ENCODE measurements at regions not wholly inside any gene's neighbourhood (a gene's known extent, or its start where the extent isn't known, plus 50 kb on each side); places are given as distances from the start of the nearest gene placed in this dataset.

DNA sequence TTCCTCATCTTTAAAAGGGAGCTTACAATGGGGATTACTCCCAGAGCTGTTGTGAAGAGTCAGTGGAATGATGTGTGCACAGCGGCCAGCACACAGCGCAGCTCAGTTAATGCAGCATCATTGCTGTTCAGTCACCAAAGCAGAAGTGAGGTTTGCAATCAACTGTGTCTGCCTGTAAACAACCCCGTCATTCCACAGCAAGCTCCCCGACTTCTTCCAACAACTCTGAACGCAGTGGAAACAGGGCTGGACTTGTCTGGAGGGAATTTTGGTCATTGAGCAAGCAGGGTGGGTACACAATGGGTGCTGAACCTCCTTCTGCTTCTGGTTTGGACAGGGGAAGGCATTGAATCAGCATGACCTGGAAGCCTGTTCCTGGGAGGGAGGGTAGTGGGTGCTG, 347.4 kb downstream of the PTPRU start:
- no peak overlapping the region for H3K9ac ChIP-seq
- H2AFZ ChIP-seq (ENCODE audit: low read depth) = no peak overlapping the region
- H3K79me2 ChIP-seq (ENCODE audit: insufficient read depth, low read depth) = no peaks in the 10 kb centered on the region
- H3K27ac ChIP-seq = no peak overlapping the region
- H3K27me3 ChIP-seq (ENCODE audit: insufficient read depth, low read depth) = peaks cover 14% of the 10 kb centered on the region; the same call in 1 of the 2 replicates
- TF ChIP-seq CTCF (conservative IDR thresholded peaks at IDR 0.05; ENCODE audit: low read depth, low read length) = no peak
- H3K4me2 ChIP-seq = no peak overlapping the region
- no peaks in the 10 kb centered on the region for H4K20me1 ChIP-seq (ENCODE audit: insufficient read depth)
- no peaks in the 10 kb centered on the region for H3K4me1 ChIP-seq (ENCODE audit: low read depth, poor library complexity, severe bottlenecking)
- H3K4me3 ChIP-seq (IDR thresholded peaks at IDR 0.05; ENCODE audit: insufficient read depth, low read depth, low read length) = no peak overlapping the region
- H3K36me3 ChIP-seq (ENCODE audit: insufficient read depth) = no peaks in the 10 kb centered on the region

GRCh38 chr1:29581256-29581655, 344.9 kb downstream of the PTPRU start:
- no peak overlapping the region for H3K27ac ChIP-seq
- H3K9ac ChIP-seq = no peak overlapping the region
- TF ChIP-seq CTCF (conservative IDR thresholded peaks at IDR 0.05; ENCODE audit: low read depth, low read length) = no peak
- H3K27me3 ChIP-seq (ENCODE audit: insufficient read depth, low read depth) = peaks cover 15% of the 10 kb centered on the region; the same call in 1 of the 2 replicates
- H3K79me2 ChIP-seq (ENCODE audit: insufficient read depth, low read depth) = no peaks in the 10 kb centered on the region
- H2AFZ ChIP-seq (ENCODE audit: low read depth) = no peak overlapping the region
- no peaks in the 10 kb centered on the region for H4K20me1 ChIP-seq (ENCODE audit: insufficient read depth)
- H3K4me2 ChIP-seq = no peak overlapping the region
- H3K36me3 ChIP-seq (ENCODE audit: insufficient read depth) = no peaks in the 10 kb centered on the region
- no peak overlapping the region for H3K4me3 ChIP-seq (IDR thresholded peaks at IDR 0.05; ENCODE audit: insufficient read depth, low read depth, low read length)
- no peaks in the 10 kb centered on the region for H3K4me1 ChIP-seq (ENCODE audit: low read depth, poor library complexity, severe bottlenecking)

DNA sequence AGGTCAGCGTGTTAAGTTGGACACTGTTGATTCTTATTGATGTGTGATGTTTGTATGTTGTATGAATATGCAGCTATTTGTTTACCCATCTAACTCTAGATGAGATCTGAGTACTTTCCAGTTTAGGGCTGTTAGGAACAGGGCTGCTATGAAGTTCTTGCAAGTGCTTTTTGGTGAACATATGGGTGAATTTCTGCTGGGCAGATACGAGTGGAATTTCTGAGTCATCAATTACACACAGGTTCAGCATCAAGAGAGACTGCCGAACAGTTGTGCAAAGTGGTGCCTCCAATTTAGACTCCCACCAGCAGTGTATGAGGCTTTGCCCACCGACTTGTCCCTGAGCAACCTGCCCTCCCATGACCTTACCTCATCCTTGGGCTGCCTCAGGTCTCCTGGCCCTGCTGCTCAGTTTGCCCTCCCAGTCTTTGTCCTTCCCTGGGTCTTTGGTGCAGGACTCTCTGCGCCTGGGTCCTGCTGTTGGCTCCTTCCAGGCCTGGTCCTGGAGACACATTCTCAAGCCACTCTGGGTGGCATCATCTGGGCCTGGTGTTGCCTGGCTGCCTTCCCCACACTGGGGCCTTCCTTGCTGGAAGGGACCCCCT, 343.6 kb downstream of the PTPRU start:
- no peak for TF ChIP-seq CTCF (conservative IDR thresholded peaks at IDR 0.05; ENCODE audit: low read depth, low read length)
- Histone ChIP-seq H3K4me3 (IDR thresholded peaks at IDR 0.05; ENCODE audit: insufficient read depth, low read depth, low read length) (no peak overlapping the region), H3K4me1 (ENCODE audit: low read depth, poor library complexity, severe bottlenecking) (no peaks in the 10 kb centered on the region), H2AFZ (ENCODE audit: low read depth) (no peak overlapping the region), H3K27ac (no peak overlapping the region), H3K9ac (no peak overlapping the region), H3K27me3 (ENCODE audit: insufficient read depth, low read depth) (peaks cover 19% of the 10 kb centered on the region; the same call in 1 of the 2 replicates), H3K79me2 (ENCODE audit: insufficient read depth, low read depth) (no peaks in the 10 kb centered on the region), H3K4me2 (no peak overlapping the region), H4K20me1 (ENCODE audit: insufficient read depth) (no peaks in the 10 kb centered on the region), H3K36me3 (ENCODE audit: insufficient read depth) (no peaks in the 10 kb centered on the region)

GRCh38 chr1:29577512-29577911, 341.2 kb downstream of the PTPRU start:
- no peak for TF ChIP-seq CTCF (conservative IDR thresholded peaks at IDR 0.05; ENCODE audit: low read depth, low read length)
- H3K27ac ChIP-seq = no peak overlapping the region
- no peaks in the 10 kb centered on the region for H3K36me3 ChIP-seq (ENCODE audit: insufficient read depth)
- H3K9ac ChIP-seq = no peak overlapping the region
- no peaks in the 10 kb centered on the region for H3K79me2 ChIP-seq (ENCODE audit: insufficient read depth, low read depth)
- H3K27me3 ChIP-seq (ENCODE audit: insufficient read depth, low read depth) = peaks cover 19% of the 10 kb centered on the region; the same call in 1 of the 2 replicates
- no peak overlapping the region for H2AFZ ChIP-seq (ENCODE audit: low read depth)
- no peaks in the 10 kb centered on the region for H3K4me1 ChIP-seq (ENCODE audit: low read depth, poor library complexity, severe bottlenecking)
- H4K20me1 ChIP-seq (ENCODE audit: insufficient read depth) = no peaks in the 10 kb centered on the region
- no peak overlapping the region for H3K4me2 ChIP-seq
- no peak overlapping the region for H3K4me3 ChIP-seq (IDR thresholded peaks at IDR 0.05; ENCODE audit: insufficient read depth, low read depth, low read length)

Measured in KMS-11 (cell line).